HepG2 (cell line): ENCODE measurements at regions not wholly inside any gene's neighbourhood (a gene's known extent, or its start where the extent isn't known, plus 50 kb on each side); places are given as distances from the start of the nearest gene placed in this dataset.

Experiments used
- FLYWCH1 ChIP-seq: sonication (generic); formaldehyde crosslinking; IDR thresholded peaks from 2 replicates; pipeline ENCODE4 v1.8.1; 2023; ENCODE audit warnings: mild to moderate bottlenecking, missing genetic modification reagents
- YY1 ChIP-seq: IDR thresholded peaks from 2 replicates; pipeline ENCODE4 v1.6.1; 2011; ENCODE audit warnings: low read length, low read depth, moderate library complexity, mild to moderate bottlenecking; ENCODE audit not compliant: insufficient read depth, insufficient replicate concordance

DNA sequence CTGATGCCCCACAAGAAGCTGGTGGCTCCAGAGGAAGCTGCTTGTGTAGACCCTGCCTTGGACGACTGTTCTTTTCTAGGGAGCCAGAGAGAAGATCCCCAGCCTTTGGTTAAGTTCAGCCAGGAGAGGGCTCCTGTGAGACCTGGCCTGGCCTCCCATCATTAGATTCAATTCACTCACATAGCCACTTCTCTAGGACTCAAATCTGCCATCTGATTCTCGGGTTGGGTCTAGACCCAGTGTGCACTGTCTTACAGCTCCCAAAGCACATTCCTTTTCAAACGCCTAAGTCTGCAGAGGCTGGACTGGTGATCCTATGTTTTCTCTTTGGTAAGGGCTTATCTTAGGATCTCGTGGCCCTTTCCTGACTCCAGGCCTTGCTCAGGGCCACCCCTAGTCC, 81.7 kb upstream of the NPHP3 start:
- no peak for TF ChIP-seq FLYWCH1 (CRISPR knock-in tag)
- TF ChIP-seq YY1 = no peak
